ENCODE measurements at regions not wholly inside any gene's neighbourhood (a gene's known extent, or its start where the extent isn't known, plus 50 kb on each side); places are given as distances from the start of the nearest gene placed in this dataset.

DNA sequence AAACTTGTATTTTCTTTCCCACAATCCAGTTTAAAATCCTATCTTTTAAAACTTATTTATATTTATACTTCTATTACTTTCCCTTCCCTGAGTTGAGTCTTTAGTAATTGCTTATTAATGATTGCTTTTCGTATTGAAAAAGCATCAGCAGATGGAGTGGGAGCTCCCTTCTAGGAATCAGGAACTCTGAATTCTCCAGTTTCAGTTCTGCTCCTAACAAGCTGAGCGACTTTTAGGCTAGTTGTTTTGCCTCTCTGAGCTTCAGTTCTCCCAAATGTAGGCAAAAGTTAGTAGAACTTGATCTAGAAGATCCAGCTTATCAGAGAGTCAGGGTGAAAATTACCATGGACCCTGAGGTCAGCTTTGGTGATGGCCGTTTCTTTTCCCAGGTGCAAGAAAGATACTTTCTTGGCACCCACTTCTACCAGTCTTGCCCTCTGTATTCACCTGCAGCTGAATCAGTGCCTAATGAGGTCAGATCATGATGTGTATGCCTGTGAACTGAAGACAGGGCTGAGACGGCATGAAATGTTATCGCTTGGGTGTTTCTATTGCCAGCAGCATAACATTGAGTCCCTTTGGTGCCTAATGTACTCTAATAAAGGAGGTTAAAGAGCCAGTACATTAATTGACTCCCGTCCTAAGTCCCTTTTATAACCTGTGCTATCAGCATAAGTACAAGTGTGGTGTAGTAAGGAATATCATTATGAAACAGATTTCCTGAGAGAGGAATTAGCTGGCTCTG, 194.5 kb upstream of the TBC1D5 start:
- no peaks in the 10 kb centered on the region for H3K9me1 ChIP-seq (ENCODE audit: control insufficient read depth, extremely low read depth, insufficient read depth, low read length)
- dilution Hi-C loops (cut with MboI; ENCODE audit: extremely low pct_ligation_motif_present, low sequenced_read_pairs), result no loop called here
- H3K4me2 ChIP-seq (ENCODE audit: control insufficient read depth, extremely low read depth, insufficient read depth, low read depth, low read length), result no peak overlapping the region
- no peaks in the 10 kb centered on the region for H3K36me3 ChIP-seq (ENCODE audit: control insufficient read depth in 2 of 2, extremely low read depth in 1 of 2, insufficient read depth in 2 of 2, low read length in 2 of 2)
- FAIRE-seq, result no peak
- H3K79me2 ChIP-seq (ENCODE audit: control insufficient read depth, insufficient read depth, low read length), result no peaks in the 10 kb centered on the region
- H3K9me3 ChIP-seq (ENCODE audit: control insufficient read depth, low read depth, low read length), result no peaks in the 10 kb centered on the region
- H2AFZ ChIP-seq (ENCODE audit: control insufficient read depth, low read length), result no peak overlapping the region
- H3K27me3 ChIP-seq (ENCODE audit: control insufficient read depth, extremely low read depth, insufficient read depth, low read length), result no peaks in the 10 kb centered on the region
- no peak overlapping the region for H3K9ac ChIP-seq (ENCODE audit: control insufficient read depth, extremely low read depth, insufficient read depth, low read length)
- no peaks in the 10 kb centered on the region for H4K20me1 ChIP-seq (ENCODE audit: control insufficient read depth, extremely low read depth, insufficient read depth, low read length)
- no peak for DNase-seq (ENCODE audit: low read depth, low spot score)
- H3K4me3 ChIP-seq (ENCODE audit: control insufficient read depth in 2 of 3, extremely low read depth in 1 of 3, insufficient read depth in 2 of 3, low read depth in 1 of 3, low read length in 3 of 3), result no peak overlapping the region
- TF ChIP-seq EZH2 (IDR thresholded peaks at IDR 0.05; ENCODE audit: low read length), result no peak
- TF ChIP-seq, protein P1, sequence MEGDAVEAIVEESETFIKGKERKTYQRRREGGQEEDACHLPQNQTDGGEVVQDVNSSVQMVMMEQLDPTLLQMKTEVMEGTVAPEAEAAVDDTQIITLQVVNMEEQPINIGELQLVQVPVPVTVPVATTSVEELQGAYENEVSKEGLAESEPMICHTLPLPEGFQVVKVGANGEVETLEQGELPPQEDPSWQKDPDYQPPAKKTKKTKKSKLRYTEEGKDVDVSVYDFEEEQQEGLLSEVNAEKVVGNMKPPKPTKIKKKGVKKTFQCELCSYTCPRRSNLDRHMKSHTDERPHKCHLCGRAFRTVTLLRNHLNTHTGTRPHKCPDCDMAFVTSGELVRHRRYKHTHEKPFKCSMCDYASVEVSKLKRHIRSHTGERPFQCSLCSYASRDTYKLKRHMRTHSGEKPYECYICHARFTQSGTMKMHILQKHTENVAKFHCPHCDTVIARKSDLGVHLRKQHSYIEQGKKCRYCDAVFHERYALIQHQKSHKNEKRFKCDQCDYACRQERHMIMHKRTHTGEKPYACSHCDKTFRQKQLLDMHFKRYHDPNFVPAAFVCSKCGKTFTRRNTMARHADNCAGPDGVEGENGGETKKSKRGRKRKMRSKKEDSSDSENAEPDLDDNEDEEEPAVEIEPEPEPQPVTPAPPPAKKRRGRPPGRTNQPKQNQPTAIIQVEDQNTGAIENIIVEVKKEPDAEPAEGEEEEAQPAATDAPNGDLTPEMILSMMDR (optimal IDR thresholded peaks at IDR 0.05 in 1 of 3, IDR thresholded peaks at IDR 0.05 in 1 of 3, conservative IDR thresholded peaks at IDR 0.05 in 1 of 3; ENCODE audit: extremely low read depth in 1 of 3, insufficient read depth in 2 of 3, low read length in 3 of 3), result no peak
- no peaks in the 10 kb centered on the region for H3K4me1 ChIP-seq (ENCODE audit: control insufficient read depth, extremely low read depth, insufficient read depth, low read length)
- H3K27ac ChIP-seq (ENCODE audit: control insufficient read depth, insufficient read depth, low read length), result no peak overlapping the region

GRCh38 chr3:17935222-17935621, 192.8 kb upstream of the TBC1D5 start:
- Histone ChIP-seq H4K20me1 (ENCODE audit: control insufficient read depth, extremely low read depth, insufficient read depth, low read length) (no peaks in the 10 kb centered on the region), H3K4me3 (ENCODE audit: control insufficient read depth in 2 of 3, extremely low read depth in 1 of 3, insufficient read depth in 2 of 3, low read depth in 1 of 3, low read length in 3 of 3) (no peak overlapping the region), H3K9me3 (ENCODE audit: control insufficient read depth, low read depth, low read length) (no peaks in the 10 kb centered on the region), H3K27ac (ENCODE audit: control insufficient read depth, insufficient read depth, low read length) (no peak overlapping the region), H3K36me3 (ENCODE audit: control insufficient read depth in 2 of 2, extremely low read depth in 1 of 2, insufficient read depth in 2 of 2, low read length in 2 of 2) (no peaks in the 10 kb centered on the region), H3K9ac (ENCODE audit: control insufficient read depth, extremely low read depth, insufficient read depth, low read length) (no peak overlapping the region), H3K27me3 (ENCODE audit: control insufficient read depth, extremely low read depth, insufficient read depth, low read length) (no peaks in the 10 kb centered on the region), H2AFZ (ENCODE audit: control insufficient read depth, low read length) (no peak overlapping the region), H3K4me2 (ENCODE audit: control insufficient read depth, extremely low read depth, insufficient read depth, low read depth, low read length) (no peak overlapping the region), H3K79me2 (ENCODE audit: control insufficient read depth, insufficient read depth, low read length) (no peaks in the 10 kb centered on the region), H3K4me1 (ENCODE audit: control insufficient read depth, extremely low read depth, insufficient read depth, low read length) (no peaks in the 10 kb centered on the region), H3K9me1 (ENCODE audit: control insufficient read depth, extremely low read depth, insufficient read depth, low read length) (no peaks in the 10 kb centered on the region)
- DNase-seq (ENCODE audit: low read depth, low spot score) (no peak), FAIRE-seq (no peak)
- TF ChIP-seq, protein P1 (optimal IDR thresholded peaks at IDR 0.05 in 1 of 3, IDR thresholded peaks at IDR 0.05 in 1 of 3, conservative IDR thresholded peaks at IDR 0.05 in 1 of 3; ENCODE audit: extremely low read depth in 1 of 3, insufficient read depth in 2 of 3, low read length in 3 of 3), result no peak
- no peak for TF ChIP-seq EZH2 (IDR thresholded peaks at IDR 0.05; ENCODE audit: low read length)
- dilution Hi-C loops (cut with MboI; ENCODE audit: extremely low pct_ligation_motif_present, low sequenced_read_pairs), result no loop called here
